ENCODE measurements at regions not wholly inside any gene's neighbourhood (a gene's known extent, or its start where the extent isn't known, plus 50 kb on each side); places are given as distances from the start of the nearest gene placed in this dataset.

DNA sequence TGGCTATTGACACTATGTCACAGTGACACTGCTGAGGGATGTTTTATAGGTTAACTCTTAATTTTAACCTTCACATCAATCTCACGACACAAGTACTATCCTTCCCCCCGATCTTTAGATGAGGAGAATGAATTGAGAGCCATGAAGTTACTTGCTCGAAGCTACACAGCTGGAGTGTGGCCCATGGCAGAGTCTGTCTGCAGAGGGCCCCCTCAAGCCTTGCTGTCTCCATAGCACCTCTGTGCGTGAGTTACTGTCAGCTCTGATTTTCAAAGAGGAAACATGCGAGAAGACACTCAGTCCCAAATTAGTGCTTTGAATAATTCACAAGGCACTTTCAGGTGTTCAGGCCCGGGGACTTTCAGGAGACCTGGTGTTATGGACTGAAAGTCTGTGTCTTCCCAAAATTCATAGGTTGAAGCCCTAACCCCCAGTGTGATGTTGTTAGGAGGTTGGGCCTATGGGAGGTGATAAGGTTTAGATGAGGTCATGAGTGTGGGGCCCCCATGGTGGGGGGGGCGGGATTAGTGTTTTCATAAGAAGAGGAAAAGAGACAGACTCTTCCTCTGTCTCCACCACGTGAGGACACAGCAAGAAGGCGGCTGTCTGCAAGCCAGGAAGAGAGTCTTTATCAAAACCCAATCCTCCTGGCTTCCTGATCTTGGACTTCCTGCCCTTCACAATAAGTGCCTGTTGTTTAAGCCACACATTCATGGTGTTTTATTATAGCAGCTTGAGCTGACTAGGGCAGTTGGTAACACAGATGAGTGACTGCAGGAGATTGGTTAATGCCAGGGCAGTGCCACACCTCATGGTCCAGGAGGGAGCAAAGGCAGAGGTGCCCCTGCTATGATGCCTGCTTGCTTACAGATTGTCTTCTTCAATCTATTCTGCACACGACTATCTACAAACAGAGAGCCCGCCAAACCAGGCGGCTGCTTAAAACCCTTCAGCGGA, 281.8 kb downstream of the HAPSTR1 start:
- no peak for DNase-seq (ENCODE audit: low spot score)

DNA sequence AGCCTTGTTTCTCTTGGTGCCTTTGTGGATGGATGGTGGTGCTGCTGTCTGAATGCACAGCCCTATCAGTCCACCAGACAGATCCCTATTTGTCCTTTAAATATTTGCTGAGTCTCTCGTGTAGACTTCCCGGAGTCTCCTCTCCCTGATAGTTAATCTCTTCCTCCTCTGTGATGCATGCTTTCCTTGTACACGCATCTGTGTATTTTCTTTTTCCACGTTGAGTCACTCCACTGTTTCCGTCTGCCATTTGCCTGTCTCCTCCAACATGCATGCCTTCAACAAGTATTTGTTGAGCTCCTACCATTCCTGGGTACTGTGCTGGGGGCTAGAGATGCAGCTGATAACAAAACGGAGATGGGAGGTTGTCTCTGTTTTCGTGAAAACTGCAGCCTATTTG, 282.6 kb downstream of the HAPSTR1 start:
- no peak for DNase-seq (ENCODE audit: low spot score)

DNA sequence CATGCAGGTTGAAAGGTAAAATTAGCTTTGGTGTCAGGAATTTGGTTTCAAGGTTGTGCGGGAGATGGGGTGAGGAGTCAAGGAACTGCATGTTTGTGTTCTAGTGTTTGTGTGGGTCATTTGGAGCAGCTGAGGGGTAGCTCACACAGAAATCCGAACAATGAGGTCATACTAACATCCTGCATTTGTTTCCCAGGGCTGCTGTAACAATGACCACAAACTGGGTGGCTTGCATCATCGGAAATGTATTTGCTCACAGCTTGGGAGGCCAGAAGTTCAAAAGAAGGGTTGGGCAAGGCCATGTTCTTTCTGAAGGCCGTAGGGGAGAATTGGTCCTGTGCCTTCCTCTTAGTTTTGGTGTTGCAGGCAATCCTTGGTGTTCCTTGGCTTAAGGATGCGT, 287.4 kb downstream of the HAPSTR1 start:
- no peak for DNase-seq (ENCODE audit: low spot score)

DNA sequence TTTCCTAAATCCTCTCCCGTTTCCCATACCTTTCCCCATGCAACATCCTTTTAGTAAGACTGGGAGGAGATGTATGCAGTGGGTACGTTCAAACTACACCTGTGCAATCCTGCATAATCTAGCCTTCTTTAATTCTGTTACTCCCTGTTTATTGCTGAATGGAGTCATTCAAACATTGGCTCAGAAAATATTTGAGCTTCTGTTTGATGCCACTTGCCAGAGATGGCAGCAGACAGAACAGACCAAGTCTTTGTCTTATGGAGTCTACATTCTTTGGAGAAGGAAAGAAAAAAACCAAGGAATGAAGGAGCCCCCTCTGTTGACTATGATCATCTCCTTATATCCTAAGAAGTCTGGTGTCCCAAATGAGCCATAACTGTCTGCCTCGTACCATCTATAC, 288.8 kb downstream of the HAPSTR1 start:
- no peak for DNase-seq (ENCODE audit: low spot score)

DNA sequence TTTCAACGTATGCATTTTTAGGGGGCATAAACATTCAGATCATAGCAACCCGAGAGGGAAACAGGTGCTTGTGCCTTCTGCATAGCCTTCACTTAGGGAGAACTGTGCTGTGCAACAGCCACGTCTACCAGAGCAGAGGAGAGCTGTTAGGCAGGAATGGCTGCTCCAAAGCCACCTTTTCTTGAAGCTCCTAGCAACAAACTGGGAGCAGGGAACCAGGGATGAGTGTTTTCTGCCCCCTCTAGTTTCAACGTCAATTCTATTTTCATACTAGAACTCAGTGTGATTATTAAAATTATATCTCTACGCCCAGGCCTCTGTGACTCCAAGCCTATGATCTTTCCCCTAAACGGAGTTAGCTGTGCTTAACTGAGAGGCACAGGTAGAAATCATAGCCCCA, 290.0 kb downstream of the HAPSTR1 start:
- no peak for DNase-seq (ENCODE audit: low spot score)

DNA sequence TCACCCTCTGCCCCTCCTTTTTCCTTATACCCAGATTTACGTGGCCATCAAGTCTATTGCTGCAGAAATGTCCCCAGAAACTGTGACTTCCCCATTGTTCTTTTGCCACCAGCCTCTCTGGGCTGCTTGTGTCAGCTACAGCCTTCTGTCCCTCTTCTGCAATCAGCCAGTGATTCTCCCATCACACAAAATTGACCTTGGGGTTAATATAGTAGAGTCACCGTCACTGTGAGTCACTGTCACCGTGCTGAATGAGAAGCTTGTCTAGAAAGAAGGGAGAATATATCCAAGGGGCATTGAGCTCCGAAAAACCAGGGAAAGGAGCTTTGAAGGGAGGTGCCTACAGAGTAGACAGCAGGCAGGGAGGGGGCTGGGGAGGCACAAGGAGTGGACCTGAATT, 290.5 kb downstream of the HAPSTR1 start:
- no peak for DNase-seq (ENCODE audit: low spot score)

DNA sequence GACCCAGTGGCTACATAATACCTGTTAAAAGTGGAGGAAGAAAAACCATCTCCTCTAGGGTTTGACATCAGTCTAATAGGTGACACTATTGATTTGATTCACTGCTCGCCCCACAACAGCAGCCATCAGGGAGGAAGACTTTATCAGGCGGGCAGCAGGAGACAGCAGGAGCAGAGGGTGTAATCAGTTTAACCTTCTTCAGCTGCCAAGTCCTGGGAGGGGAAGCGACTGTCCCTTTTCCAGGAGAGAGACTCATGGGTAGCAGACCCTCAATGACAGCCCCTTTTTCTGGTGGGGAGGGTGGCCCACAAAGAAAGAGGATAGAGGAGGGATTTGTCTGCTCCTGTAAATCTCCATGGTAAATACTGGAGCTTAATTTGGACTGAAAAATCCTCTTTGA, 291.8 kb downstream of the HAPSTR1 start:
- DNase-seq (ENCODE audit: low spot score) = no peak

DNA sequence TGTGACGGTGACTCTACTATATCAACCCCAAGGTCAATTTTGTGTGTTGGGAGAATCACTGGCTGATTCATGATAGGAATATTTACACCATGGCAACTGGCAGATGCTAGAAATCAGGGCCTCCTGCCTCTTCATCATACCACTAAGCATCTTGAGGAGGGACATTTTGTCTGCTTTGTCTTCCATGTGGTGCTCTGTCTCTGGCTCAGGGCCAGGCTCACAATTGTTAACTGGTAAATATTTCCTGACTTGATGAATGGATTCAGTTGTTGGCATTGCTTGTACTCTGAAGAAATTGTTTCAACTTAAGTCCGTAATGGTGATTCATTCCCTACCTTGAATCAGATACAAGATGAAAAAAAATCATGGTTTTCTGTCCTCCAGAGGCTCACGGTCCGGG, 292.7 kb downstream of the HAPSTR1 start:
- no peak for DNase-seq (ENCODE audit: low spot score)

DNA sequence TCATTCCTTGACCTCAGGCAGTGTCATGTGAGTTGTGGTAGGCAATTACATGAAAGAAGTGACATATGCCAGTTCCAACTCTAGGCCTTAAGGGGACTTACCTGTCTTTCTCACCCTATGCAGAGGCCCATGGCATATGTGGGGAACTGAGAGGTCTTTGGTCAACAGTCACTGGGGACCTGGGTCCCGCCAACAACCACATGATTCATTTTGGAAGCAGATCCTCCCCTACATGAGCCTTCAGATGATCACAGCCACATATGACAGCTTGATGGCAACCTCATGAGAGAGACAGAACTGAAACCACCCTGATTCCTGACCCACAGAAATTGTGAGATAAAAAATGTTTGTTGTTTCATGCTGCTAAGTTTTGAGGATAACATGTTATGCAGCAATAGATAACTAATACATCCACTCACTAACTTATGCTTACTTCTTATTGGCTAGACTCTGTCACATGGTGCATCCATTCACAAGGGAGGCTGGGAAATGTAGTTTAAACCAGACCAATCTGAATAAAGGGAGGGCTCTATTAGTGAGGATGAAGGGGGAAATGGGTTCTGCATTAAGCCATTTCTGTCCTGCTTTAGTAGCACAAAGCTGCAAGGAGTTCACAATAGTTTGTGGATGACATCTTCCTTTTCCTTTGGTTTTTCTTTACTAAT, 298.2 kb downstream of the HAPSTR1 start:
- no peak for DNase-seq (ENCODE audit: low spot score)

DNA sequence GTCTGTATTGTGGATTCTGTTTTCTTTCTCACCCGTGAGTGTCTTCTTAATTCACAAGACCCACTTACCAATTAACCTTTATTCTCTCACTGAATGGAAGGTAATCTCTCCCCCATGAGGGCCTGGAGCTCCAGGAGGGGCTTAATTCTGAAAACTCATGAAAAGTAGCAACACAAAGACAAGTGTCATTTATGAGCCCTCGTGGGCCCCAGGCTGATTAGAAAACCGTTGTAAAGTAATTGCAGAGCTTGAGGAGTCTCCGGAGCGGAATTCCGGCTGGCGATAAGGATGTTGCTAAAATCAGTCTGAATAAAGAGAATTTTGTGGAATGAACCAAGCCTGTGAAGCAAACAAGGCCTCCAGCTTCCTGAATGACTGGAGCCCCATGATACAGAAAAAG, 301.5 kb downstream of the HAPSTR1 start:
- no peak for DNase-seq (ENCODE audit: low spot score)

DNA sequence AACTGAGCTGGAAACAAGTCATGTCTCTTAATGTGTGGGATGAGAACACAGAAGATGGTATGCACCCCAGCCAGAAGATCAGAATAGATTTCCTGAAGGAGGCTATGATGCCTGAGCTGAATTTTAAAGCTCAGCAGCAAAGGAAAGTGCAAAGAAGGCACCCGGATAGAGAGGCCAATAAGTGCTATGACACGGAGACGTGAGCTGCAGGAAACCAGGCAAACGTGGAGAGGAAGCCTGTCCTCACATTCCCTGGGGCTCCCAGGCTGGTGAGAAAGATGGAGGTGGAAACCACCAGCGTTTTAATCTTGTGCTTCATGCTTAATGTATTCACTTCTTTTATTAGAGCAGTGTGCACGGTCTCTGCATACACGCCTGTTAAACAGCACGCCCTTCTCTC, 302.1 kb downstream of the HAPSTR1 start:
- DNase-seq (ENCODE audit: low spot score) = no peak

DNA sequence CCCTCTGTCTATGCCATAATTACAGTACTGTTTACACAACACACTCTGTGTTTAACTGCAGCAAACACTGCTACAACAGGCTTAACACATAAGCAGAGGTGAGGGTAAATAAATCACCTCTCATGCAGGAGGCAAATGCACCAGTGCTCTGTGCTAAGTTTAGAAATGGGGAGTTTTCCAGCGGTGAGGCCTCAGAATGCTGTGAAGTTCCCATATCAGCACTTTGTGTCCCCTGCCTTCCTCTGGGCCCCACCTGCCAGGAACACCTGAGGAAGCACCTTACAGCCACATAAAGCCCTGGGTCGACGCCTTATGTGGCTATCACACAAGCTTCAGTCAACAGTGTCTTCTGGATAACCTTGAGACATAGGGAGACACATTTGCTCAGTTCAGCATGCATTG, 304.5 kb downstream of the HAPSTR1 start:
- DNase-seq (ENCODE audit: low spot score) = no peak

DNA sequence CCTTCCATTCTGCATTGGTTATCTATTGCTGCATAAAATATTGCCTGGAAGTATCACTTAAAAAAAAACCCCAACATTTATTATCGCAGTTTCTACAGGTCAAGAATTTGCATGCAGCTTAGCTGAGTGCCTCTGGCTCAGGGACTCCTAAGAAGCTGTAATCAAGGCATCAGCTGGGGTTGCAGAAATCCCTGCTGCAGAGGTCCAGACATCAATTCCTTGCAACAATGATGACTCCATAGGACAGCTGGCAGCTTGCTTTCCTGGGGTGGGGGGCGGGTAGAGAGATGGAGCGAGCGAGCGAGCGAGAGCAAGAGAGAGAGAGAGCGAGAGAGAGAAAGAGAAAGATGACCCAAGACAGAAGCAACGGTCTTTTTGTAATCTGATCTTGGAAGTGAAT, 308.1 kb downstream of the HAPSTR1 start:
- no peak for DNase-seq (ENCODE audit: low spot score)

DNA sequence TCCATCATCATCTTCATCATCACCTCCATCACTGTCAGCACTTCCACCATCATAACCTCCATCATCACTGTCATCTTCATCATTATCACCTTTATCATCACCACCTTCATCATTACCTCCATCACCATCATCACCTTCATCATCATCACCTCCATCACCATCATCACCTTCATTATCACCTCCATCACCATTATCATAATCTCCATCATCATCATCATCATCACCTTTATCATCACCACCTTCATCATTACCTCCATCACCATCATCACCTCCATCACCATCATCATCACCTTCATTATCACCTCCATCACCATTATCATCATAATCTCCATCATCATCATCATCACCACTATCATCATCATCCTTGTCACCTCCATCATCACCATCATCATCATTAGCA, 309.7 kb downstream of the HAPSTR1 start:
- no peak for DNase-seq (ENCODE audit: low spot score)

DNA sequence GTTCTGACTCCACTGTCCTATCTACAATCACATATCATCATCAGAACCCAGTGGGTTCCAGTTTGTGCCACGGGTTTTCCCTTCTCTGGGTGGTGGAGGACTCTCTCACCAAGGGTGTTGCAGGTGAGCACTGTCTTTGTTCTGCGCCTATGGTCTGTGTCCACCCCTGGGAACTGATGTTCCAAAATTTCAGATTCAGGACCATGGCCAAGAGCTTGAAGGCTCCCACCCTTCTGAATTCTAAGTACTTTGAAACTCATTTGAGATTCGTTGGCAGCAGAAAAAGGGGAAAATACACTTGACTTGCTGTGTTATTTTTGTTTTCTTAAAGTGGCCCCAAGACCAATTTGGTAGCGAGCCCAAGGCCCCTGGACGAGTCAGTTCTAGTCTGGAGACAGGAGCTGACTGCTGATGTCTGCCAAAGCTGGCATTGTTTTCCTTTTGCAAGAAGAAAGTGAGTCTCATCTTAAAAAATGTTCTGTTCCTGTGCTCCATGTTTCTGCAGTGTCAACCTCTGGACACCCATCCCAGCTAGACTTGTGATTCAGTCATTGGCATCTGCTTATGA, 310.9 kb downstream of the HAPSTR1 start:
- no peak for DNase-seq (ENCODE audit: low spot score)

DNA sequence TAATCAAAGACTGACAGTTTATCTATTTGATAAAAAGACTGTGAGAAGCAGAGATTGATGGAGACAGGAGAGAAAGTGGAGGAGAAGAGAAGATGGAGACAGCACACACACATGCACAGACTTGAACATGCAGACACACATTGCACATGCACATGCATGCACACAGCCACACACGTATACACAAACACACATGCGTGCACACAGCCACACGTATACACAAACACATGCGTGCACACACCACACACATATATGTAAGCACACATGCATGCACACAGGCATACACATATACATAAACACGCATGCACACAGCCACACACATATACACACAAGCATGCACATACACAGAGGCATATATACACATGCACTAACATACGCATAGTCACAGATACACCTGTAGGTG, 313.4 kb downstream of the HAPSTR1 start:
- DNase-seq (ENCODE audit: low spot score) = no peak

DNA sequence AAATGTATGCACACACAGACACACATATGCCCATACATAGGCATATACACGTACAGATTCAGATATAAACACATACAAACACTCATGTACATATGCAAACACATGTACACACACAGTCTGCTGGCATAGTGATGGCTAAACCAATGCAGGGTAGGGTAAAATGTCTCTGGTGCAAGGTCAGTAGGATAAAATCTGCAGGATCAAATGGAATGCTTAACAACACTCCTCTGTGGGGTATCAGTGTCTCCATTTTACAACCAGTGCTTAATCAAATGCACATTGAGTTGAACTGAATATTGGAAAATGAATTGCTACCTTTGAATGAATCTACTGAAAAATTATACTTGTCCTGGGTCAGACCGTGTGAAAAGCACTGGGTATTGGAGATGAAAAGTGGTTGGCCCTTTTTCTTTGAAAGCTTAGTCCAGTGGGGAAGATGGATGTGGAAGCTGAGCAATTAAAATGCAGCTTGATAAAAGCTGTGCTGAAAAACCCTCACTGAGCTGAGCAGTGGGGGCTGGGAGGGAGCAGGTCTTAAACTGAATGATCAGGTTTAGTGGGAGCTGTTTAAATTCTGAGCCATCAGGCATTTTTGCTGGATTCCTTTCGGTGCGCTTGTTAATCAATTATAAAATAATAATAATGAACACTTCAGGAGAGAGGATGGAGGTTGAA, 314.7 kb downstream of the HAPSTR1 start:
- no peak for DNase-seq (ENCODE audit: low spot score)

DNA sequence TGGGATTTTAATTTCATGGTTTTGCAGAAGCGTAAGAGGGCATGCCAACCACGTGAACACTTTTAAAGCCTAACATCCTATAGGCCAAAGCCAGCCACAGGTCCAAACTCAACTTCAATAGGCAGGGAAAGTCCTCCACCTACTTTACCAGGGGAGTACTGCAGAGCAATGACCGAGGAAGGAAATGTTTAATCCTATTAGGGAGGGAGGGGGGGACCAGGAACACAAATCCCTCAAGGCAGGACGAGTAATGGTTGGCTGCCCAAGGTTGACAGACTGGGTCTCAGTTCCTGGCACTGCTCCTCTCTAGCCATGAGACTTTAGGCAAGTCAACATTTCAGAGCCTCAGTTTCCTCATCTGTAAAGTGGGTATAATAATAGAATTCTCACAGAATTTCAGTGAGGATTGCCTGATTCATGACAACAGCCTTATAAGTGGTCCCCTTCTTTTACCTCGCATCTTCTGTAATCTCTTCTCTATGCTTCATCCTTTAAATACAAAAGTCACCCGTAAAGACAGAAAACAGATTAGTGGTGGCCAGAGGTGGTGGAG, 315.8 kb downstream of the HAPSTR1 start:
- DNase-seq (ENCODE audit: low spot score) = no peak

DNA sequence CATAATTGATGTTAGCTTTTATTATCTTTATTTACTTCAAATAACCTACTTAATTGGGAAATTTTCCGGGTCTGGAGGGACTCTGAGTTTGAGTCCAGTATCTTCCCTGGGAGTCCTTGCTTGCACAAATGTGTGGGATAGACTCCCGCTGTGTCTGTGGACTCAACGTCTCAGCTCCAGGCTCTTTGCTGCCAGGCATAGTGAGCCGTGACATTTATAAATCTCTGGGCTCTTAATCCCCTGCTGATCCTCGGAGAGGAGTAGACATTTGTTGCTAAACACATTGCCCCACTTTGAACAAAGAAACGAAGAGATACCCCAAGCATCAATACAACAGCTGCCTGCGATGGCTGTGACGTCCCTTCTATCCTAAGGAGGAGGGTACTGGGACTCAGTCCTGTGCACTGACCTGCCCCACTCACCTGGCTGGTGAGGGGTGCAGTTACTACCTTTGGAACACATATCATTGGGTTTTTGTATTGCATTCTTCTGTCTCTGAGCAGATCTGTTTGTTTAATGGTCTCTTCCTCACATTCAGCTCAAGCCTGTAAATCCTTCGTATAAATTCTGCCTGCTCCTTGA, 316.9 kb downstream of the HAPSTR1 start:
- DNase-seq (ENCODE audit: low spot score) = no peak

DNA sequence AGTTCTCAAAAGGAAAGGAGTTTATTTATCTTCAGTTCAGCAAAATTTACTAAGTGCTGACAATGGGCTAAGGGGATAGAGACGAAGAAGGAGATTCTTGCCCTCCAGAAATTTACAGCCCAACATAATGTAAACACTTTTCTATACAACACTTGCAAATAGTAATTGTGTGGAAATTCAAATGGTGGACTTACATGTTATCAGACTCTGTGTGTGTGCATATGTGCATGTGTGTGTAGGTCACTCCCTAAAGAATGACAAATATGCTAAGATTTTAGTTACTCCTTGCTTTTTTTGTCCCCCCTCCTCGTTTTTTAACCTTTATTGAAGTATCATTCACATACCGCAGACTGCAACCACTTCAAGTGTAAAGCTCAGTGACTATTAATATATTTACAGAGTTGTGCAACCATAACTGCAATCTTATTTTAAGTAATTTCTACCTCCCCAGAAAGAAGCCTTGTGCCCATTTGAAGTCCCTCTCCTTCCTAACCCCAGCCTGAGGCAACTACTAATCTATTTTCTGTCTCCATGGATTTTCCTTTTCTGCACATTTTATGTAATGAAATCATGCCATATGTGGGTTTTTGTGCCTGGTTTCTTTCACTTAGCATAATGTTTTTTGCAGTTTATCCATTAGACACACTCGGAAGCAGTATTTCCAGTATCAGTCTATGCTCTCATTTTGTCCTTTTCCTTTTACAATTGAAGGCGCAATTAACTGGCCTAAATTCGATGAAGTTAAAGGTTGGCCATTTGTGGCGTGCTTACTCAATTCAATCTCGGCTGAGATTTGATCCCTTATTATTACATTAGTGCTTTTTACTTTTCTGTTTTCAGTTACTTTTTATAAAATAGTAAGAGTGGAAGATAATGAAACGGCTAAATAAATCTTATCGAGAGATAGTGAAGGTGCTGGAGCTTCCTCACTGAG, 318.4 kb downstream of the HAPSTR1 start:
- DNase-seq (ENCODE audit: low spot score) = no peak
